Activated CD4-positive, CD25-positive, alpha-beta regulatory T cell treated with anti-CD3 and anti-CD28 coated beads, Interleukin-2, amount 50 U/mL, for 24 hours (primary cell): ENCODE measurements at regions not wholly inside any gene's neighbourhood (a gene's known extent, or its start where the extent isn't known, plus 50 kb on each side); places are given as distances from the start of the nearest gene placed in this dataset.

ENCODE experiments used
- ATAC-seq, 2 donors: fragments of 150-1000 bp; cut with Tn5 transposase; one replicate each; pipeline ENCODE4 v1.10.0; 2021; ENCODE audit warnings: mild to moderate bottlenecking in 1 of 2, moderate library complexity in 1 of 2

- ATAC-seq, result no peak
These were observed 386.6 kb downstream of the SOX9 start for GRCh38 chr17:72507370-72507769.

GRCh38 chr17:72510351-72511016 is 389.7 kb downstream of the SOX9 start:
- ATAC-seq, result no peak

- no peak for ATAC-seq
These were observed 390.4 kb downstream of the SOX9 start for GRCh38 chr17:72511242-72511641.

- no peak for ATAC-seq
These were observed 391.1 kb downstream of the SOX9 start for GRCh38 chr17:72511874-72512273.

- ATAC-seq, result no peak
These were observed 392.1 kb downstream of the SOX9 start for GRCh38 chr17:72512649-72513556.

- ATAC-seq, result no peak
These were observed 393.6 kb downstream of the SOX9 start for GRCh38 chr17:72514321-72514861.

- ATAC-seq, result no peak
These were observed 394.1 kb downstream of the SOX9 start for GRCh38 chr17:72514891-72515290.

GRCh38 chr17:72515291-72516065 is 394.7 kb downstream of the SOX9 start:
- no peak for ATAC-seq

GRCh38 chr17:72516772-72517399 is 396.1 kb downstream of the SOX9 start:
- ATAC-seq, result no peak

GRCh38 chr17:72517413-72518158 is 396.8 kb downstream of the SOX9 start:
- ATAC-seq, result no peak

- ATAC-seq, result no peak
These were observed 397.4 kb downstream of the SOX9 start for GRCh38 chr17:72518159-72518732.

- ATAC-seq, result no peak
These were observed 398.2 kb downstream of the SOX9 start for GRCh38 chr17:72518753-72519597.

GRCh38 chr17:72519598-72519936 is 398.7 kb downstream of the SOX9 start:
- no peak for ATAC-seq

- no peak for ATAC-seq
These were observed 400.0 kb downstream of the SOX9 start for GRCh38 chr17:72520665-72521303.

GRCh38 chr17:72523491-72523890 is 402.7 kb downstream of the SOX9 start:
- ATAC-seq, result no peak

- ATAC-seq, result no peak
These were observed 404.6 kb downstream of the SOX9 start for GRCh38 chr17:72525225-72526015.

GRCh38 chr17:72526769-72527168 is 405.9 kb downstream of the SOX9 start:
- no peak for ATAC-seq

- ATAC-seq, result no peak
These were observed 407.0 kb downstream of the SOX9 start for GRCh38 chr17:72527789-72528188.

GRCh38 chr17:72528683-72529082 is 407.9 kb downstream of the SOX9 start:
- no peak for ATAC-seq
